Ishikawa (cell line): ENCODE measurements at regions not wholly inside any gene's neighbourhood (a gene's known extent, or its start where the extent isn't known, plus 50 kb on each side); places are given as distances from the start of the nearest gene placed in this dataset.

Source experiments
- CEBPB ChIP-seq: IDR thresholded peaks from 2 replicates; pipeline ENCODE4 v1.6.1; 2012
- CREB1 ChIP-seq: IDR thresholded peaks from 2 replicates; pipeline ENCODE4 v1.6.1; 2012; ENCODE audit warnings: low read depth
- EGR1 ChIP-seq: IDR thresholded peaks from 2 replicates; pipeline ENCODE4 v1.6.1; 2012
- EP300 ChIP-seq: IDR thresholded peaks from 2 replicates; pipeline ENCODE4 v1.6.1; 2012; ENCODE audit warnings: borderline replicate concordance
- FOXM1 ChIP-seq: IDR thresholded peaks from 2 replicates; pipeline ENCODE4 v1.6.1; 2012; ENCODE audit warnings: low read depth, borderline replicate concordance
- MAX ChIP-seq: IDR thresholded peaks from 2 replicates; pipeline ENCODE4 v1.6.1; 2012
- NFIC ChIP-seq: IDR thresholded peaks from 2 replicates; pipeline ENCODE4 v1.6.1; 2012
- RAD21 ChIP-seq: IDR thresholded peaks from 2 replicates; pipeline ENCODE4 v1.6.1; 2012; ENCODE audit warnings: low read depth
- TAF1 ChIP-seq: IDR thresholded peaks from 2 replicates; pipeline ENCODE4 v1.6.1; 2012; ENCODE audit warnings: low read depth, mild to moderate bottlenecking
- TCF12 ChIP-seq: IDR thresholded peaks from 2 replicates; pipeline ENCODE4 v1.6.1; 2012; ENCODE audit warnings: low read depth
- TEAD4 ChIP-seq: IDR thresholded peaks from 2 replicates; pipeline ENCODE4 v1.6.1; 2012
- YY1 ChIP-seq: IDR thresholded peaks from 2 replicates; pipeline ENCODE4 v1.6.1; 2012; ENCODE audit warnings: low read depth
- ZBTB7A ChIP-seq: IDR thresholded peaks from 2 replicates; pipeline ENCODE4 v1.6.1; 2012; ENCODE audit warnings: low read depth
- TF ChIP-seq, protein P1 (sequence below): IDR thresholded peaks from 2 replicates; pipeline ENCODE4 v1.6.1; 2012; ENCODE audit warnings: low read depth, mild to moderate bottlenecking
- TF ChIP-seq, protein P2 (sequence below): IDR thresholded peaks from 2 replicates; pipeline ENCODE4 v1.6.1; 2012

DNA sequence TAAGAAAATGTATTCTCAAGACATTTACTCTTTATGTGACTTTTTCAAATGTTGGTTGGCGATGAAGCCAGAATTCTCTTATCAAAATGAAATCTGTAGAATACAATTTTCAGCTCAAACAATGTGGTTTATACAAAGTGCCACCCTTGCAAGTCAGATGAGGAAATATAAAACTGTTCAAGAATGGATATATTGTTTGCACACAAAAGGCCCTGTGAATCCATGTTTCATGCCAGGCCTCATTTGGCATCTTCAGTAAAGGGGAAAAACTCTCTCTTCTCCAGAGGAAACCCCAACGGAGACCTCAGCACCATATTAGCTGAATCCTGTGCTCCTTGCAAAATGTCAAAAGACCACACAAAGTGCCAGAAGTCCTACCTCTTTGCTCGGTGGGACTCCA lies 310.4 kb downstream of the RRAGC start:
- TF ChIP-seq TCF12 (no peak), RAD21 (no peak)
- TF ChIP-seq, protein P1, sequence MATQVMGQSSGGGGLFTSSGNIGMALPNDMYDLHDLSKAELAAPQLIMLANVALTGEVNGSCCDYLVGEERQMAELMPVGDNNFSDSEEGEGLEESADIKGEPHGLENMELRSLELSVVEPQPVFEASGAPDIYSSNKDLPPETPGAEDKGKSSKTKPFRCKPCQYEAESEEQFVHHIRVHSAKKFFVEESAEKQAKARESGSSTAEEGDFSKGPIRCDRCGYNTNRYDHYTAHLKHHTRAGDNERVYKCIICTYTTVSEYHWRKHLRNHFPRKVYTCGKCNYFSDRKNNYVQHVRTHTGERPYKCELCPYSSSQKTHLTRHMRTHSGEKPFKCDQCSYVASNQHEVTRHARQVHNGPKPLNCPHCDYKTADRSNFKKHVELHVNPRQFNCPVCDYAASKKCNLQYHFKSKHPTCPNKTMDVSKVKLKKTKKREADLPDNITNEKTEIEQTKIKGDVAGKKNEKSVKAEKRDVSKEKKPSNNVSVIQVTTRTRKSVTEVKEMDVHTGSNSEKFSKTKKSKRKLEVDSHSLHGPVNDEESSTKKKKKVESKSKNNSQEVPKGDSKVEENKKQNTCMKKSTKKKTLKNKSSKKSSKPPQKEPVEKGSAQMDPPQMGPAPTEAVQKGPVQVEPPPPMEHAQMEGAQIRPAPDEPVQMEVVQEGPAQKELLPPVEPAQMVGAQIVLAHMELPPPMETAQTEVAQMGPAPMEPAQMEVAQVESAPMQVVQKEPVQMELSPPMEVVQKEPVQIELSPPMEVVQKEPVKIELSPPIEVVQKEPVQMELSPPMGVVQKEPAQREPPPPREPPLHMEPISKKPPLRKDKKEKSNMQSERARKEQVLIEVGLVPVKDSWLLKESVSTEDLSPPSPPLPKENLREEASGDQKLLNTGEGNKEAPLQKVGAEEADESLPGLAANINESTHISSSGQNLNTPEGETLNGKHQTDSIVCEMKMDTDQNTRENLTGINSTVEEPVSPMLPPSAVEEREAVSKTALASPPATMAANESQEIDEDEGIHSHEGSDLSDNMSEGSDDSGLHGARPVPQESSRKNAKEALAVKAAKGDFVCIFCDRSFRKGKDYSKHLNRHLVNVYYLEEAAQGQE: no peak

- TF ChIP-seq NFIC (no peak), YY1 (no peak), TCF12 (no peak), RAD21 (no peak), FOXM1 (no peak), ZBTB7A (no peak), EP300 (no peak), TAF1 (no peak), MAX (no peak), EGR1 (no peak), CREB1 (no peak), TEAD4 (no peak), CEBPB (no peak)
- TF ChIP-seq, protein P1: no peak
- TF ChIP-seq, protein P2, sequence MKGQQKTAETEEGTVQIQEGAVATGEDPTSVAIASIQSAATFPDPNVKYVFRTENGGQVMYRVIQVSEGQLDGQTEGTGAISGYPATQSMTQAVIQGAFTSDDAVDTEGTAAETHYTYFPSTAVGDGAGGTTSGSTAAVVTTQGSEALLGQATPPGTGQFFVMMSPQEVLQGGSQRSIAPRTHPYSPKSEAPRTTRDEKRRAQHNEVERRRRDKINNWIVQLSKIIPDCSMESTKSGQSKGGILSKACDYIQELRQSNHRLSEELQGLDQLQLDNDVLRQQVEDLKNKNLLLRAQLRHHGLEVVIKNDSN: no peak
Observed at GRCh38 chr1:38547321-38547720, 312.3 kb downstream of the RRAGC start.

DNA sequence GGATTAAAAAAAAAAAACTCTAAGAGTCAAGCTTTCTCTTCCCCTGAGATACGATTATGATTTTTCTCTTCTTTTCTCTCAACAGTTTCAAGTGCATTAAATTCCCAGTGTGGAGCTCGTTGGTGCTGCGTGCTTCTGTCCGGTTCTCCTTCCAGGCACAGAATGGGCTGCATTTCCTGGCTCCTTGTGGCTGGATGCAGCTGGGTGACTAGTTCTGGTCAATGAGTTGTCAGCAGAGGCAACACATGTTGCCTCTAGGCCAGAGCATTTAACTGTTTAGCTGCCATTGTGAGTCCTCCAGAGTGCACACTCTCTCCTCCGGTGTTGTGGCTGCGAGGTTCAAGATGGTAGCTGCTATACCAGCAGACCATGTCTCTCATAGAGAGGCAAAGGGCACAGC lies 312.9 kb downstream of the RRAGC start:
- TF ChIP-seq YY1: no peak
- no peak for TF ChIP-seq FOXM1
- no peak for TF ChIP-seq ZBTB7A
- TF ChIP-seq, protein P2: no peak
- TF ChIP-seq, protein P1: no peak
- no peak for TF ChIP-seq CREB1
- TF ChIP-seq TCF12: no peak
- no peak for TF ChIP-seq CEBPB
- no peak for TF ChIP-seq EGR1
- no peak for TF ChIP-seq RAD21
- TF ChIP-seq EP300: no peak
- no peak for TF ChIP-seq TEAD4

DNA sequence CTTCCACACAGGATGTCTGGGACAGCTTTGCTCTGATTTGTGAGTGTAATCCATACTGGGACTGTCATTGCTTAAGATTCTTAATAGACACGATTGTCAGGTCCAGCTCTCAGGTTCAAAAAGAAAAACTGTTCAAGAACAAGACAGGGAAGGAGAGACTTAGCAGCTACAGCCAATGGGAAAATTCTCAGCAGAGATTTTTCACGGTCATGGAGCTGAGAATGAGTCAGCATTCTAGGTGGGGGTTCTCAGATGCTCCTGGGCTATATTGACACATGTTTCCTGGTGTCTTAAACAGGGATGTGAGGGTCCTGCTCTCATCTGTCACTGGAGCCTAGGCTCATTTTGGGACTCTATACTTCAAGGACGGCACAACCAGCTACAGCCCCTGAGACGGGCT lies 318.3 kb downstream of the RRAGC start:
- TF ChIP-seq EP300: no peak
- TF ChIP-seq CEBPB: no peak
- TF ChIP-seq, protein P1: no peak
- TF ChIP-seq TAF1: no peak
- no peak for TF ChIP-seq FOXM1
- TF ChIP-seq TEAD4: no peak
- no peak for TF ChIP-seq YY1
- no peak for TF ChIP-seq RAD21
- no peak for TF ChIP-seq NFIC
- TF ChIP-seq EGR1: no peak
- no peak for TF ChIP-seq MAX
- TF ChIP-seq, protein P2: no peak
- no peak for TF ChIP-seq TCF12
- TF ChIP-seq CREB1: no peak
- no peak for TF ChIP-seq ZBTB7A
